HEK293T (cell line): ENCODE measurements at regions not wholly inside any gene's neighbourhood (a gene's known extent, or its start where the extent isn't known, plus 50 kb on each side); places are given as distances from the start of the nearest gene placed in this dataset.

ENCODE experiments used
- L3MBTL2 ChIP-seq: fragments of 450-650 bp; conservative IDR thresholded peaks from 2 replicates; pipeline ENCODE4 v1.6.1; 2016; ENCODE audit warnings: mild to moderate bottlenecking
- SP1 ChIP-seq: fragments of 450-650 bp; IDR thresholded peaks from 2 replicates; pipeline ENCODE4 v1.6.1; 2017
- TARDBP ChIP-seq: fragments of 450-650 bp; IDR thresholded peaks from 2 replicates; pipeline ENCODE4 v1.6.1; 2016

DNA sequence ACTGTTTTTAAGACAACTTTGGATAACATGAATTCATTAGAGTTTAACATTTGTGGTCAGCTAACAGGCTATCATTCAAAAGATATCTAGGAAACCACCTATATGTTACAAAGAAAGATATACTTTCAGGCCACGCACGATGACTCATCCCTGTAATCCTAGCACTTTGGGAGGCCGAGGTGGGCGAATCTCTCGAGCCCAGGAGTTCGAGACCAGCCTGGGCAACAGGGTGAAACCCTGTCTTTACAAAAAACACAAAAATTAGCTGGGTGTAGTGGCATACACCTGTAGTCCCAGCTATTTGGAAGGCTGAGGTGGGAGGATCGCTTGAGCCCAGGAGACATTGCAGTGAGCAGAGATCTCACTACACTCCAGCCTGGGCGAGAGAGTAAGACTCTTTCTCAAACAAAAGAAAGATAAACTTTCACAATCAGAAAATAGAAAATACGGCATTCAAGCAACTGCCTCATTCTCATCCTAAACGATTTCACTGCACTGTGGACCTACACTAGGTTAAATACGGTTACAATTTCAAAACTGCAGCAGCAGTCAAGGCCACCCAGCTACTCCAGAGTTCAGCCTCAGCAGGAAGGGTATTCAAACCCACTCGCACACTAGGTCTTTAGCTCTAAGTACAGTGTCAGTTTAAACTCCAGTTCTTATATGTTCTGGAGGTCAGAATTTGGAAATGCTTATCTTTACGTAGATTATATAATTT is 250.0 kb upstream of the SLC39A10 start:
- TF ChIP-seq SP1 (no peak), L3MBTL2 (no peak), TARDBP (no peak)
